Left lung (tissue), 4 donors: ENCODE measurements at regions not wholly inside any gene's neighbourhood (a gene's known extent, or its start where the extent isn't known, plus 50 kb on each side); places are given as distances from the start of the nearest gene placed in this dataset.
"Not testable (repeated sequence)": the region's sequence is repeated elsewhere in the genome, so short reads cannot be mapped to it uniquely, and the experiment has no call there.

ENCODE experiments used
- ATAC-seq: fragments of 200-7000 bp; cut with Tn5 transposase; one replicate; pipeline ENCODE4 v1.9.1; 2020; ENCODE audit warnings: moderate library complexity
- DNase-seq, 4 donors: peaks; one replicate each; pipeline ENCODE4 v3.0.0-alpha.2; 2013 to 2020
- H3K27ac ChIP-seq, 2 donors: fragments of 200-600 bp; sonication (generic) in 1 of 2; one replicate each; pipeline versions ENCODE4 v1.5.0 to v1.8.0; 2020 to 2021
- H3K27me3 ChIP-seq, 2 donors: fragments of 200-600 bp; sonication (generic) in 1 of 2; one replicate each; pipeline versions ENCODE4 v1.5.0 to v1.8.0; 2020 to 2021
- H3K36me3 ChIP-seq, 2 donors: fragments of 200-600 bp; sonication (generic) in 1 of 2; one replicate each; pipeline versions ENCODE4 v1.5.0 to v1.8.0; 2020 to 2021
- H3K4me1 ChIP-seq, 2 donors: fragments of 200-600 bp; one replicate each; pipeline ENCODE4 v1.8.0; 2021
- H3K4me3 ChIP-seq, 2 donors: fragments of 200-600 bp; sonication (generic) in 1 of 2; one replicate each; pipeline versions ENCODE4 v1.5.0 to v1.8.0; 2020 to 2021; ENCODE audit warnings: mild to moderate bottlenecking in 1 of 2
- H3K9me3 ChIP-seq, 2 donors: fragments of 200-600 bp; sonication (generic) in 1 of 2; one replicate each; pipeline versions ENCODE4 v1.5.0 to v1.8.0; 2020 to 2021
- CTCF ChIP-seq, 2 donors: fragments of 200-600 bp; sonication (generic) in 1 of 2; IDR thresholded peaks; one replicate each; pipeline versions ENCODE4 v1.5.0 to v1.8.0; 2021; ENCODE audit warnings: antibody characterized with exemption in 2 of 2
- intact Hi-C, 2 donors: fragments of 100-400 bp; cut with DNase I; formaldehyde crosslinking; loops; one replicate each; pipeline versions ENCODE4 v1.11.2 to v1.14.2; 2022
- donor health status: DM: no; HTN: yes; CAD: no.
- donor health status: DM: no; HTN: no; CAD: no.

- DNase-seq (peak in 1 of 4 donors; percentile 27), ATAC-seq (no peak)
- Histone ChIP-seq H3K4me1 (peaks cover 0 to 36% of the 10 kb centered on the region in 2 donors), H3K4me3 (no peak overlapping the region), H3K27me3 (no peaks in the 10 kb centered on the region), H3K36me3 (no peaks in the 10 kb centered on the region), H3K27ac (no peak overlapping the region), H3K9me3 (peaks cover 0 to 11% of the 10 kb centered on the region in 2 donors)
- intact Hi-C loops: loop anchor here in 1 of 2 donors (10.0 kb wide), 1 partner anchor 80 kb away; no protein-coding TSS in a partner anchor
- TF ChIP-seq CTCF (IDR thresholded peaks at IDR 0.05): no peak
These were observed 86.9 kb upstream of the C15orf39 start for GRCh38 chr15:75114796-75115195.

- ATAC-seq, H3K27me3 ChIP-seq, H3K36me3 ChIP-seq, H3K27ac ChIP-seq, DNase-seq, H3K4me3 ChIP-seq: not testable (repeated sequence)
- peaks cover 0 to 11% of the 10 kb centered on the region in 2 donors for H3K9me3 ChIP-seq
- peaks cover 0 to 29% of the 10 kb centered on the region in 2 donors for H3K4me1 ChIP-seq
- intact Hi-C loops: loop anchor here in 1 of 2 donors (10.0 kb wide), 1 partner anchor 79 kb away; no protein-coding TSS in a partner anchor
These were observed 86.2 kb upstream of the C15orf39 start for GRCh38 chr15:75115411-75115913.

- DNase-seq, H3K4me3 ChIP-seq, H3K27ac ChIP-seq, H3K27me3 ChIP-seq, ATAC-seq, H3K36me3 ChIP-seq: not testable (repeated sequence)
- Histone ChIP-seq H3K4me1 (peaks cover 0 to 23% of the 10 kb centered on the region in 2 donors), H3K9me3 (peaks cover 0 to 11% of the 10 kb centered on the region in 2 donors)
- intact Hi-C loops: loop anchor here in 1 of 2 donors (10.0 kb wide), 1 partner anchor 79 kb away; no protein-coding TSS in a partner anchor
These were observed 85.5 kb upstream of the C15orf39 start for GRCh38 chr15:75116143-75116542.

- no peaks in the 10 kb centered on the region for H3K27me3 ChIP-seq
- no peak overlapping the region for H3K4me3 ChIP-seq
- peaks cover 0 to 11% of the 10 kb centered on the region in 2 donors for H3K9me3 ChIP-seq
- no peak for ATAC-seq
- H3K36me3 ChIP-seq: no peaks in the 10 kb centered on the region
- intact Hi-C loops: loop anchor here in 1 of 2 donors (10.0 kb wide), 1 partner anchor 77 kb away; no protein-coding TSS in a partner anchor
- no peak for DNase-seq
- no peak overlapping the region for H3K27ac ChIP-seq
- TF ChIP-seq CTCF (IDR thresholded peaks at IDR 0.05): no peak
- peaks cover 0 to 4% of the 10 kb centered on the region in 2 donors for H3K4me1 ChIP-seq
These were observed 83.7 kb upstream of the C15orf39 start for GRCh38 chr15:75117993-75118392.

GRCh38 chr15:75119312-75119711 is 82.4 kb upstream of the C15orf39 start:
- H3K27me3 ChIP-seq, H3K27ac ChIP-seq, H3K9me3 ChIP-seq, H3K36me3 ChIP-seq, DNase-seq, H3K4me3 ChIP-seq: not testable (repeated sequence)
- ATAC-seq: peak; percentile 62
- H3K4me1 ChIP-seq: peaks cover 2 to 11% of the 10 kb centered on the region in 2 donors
- intact Hi-C loops: loop anchor here in 1 of 2 donors (10.0 kb wide), 1 partner anchor 75 kb away; no protein-coding TSS in a partner anchor

GRCh38 chr15:75121491-75121890 is 80.2 kb upstream of the C15orf39 start:
- H3K4me3 ChIP-seq: no peak overlapping the region
- H3K27ac ChIP-seq: no peak overlapping the region
- H3K27me3 ChIP-seq: no peaks in the 10 kb centered on the region
- DNase-seq (no peak), ATAC-seq (no peak)
- no peak for TF ChIP-seq CTCF (IDR thresholded peaks at IDR 0.05)
- no peaks in the 10 kb centered on the region for H3K36me3 ChIP-seq
- peaks cover 12 to 32% of the 10 kb centered on the region in 2 donors for H3K4me1 ChIP-seq
- H3K9me3 ChIP-seq: no peaks in the 10 kb centered on the region
- intact Hi-C loops: no loop called here

- intact Hi-C loops: no loop called here
- Histone ChIP-seq H3K9me3 (no peaks in the 10 kb centered on the region), H3K36me3 (no peaks in the 10 kb centered on the region), H3K27ac (no peak overlapping the region), H3K4me1 (peaks cover 12 to 38% of the 10 kb centered on the region in 2 donors), H3K4me3 (no peak overlapping the region), H3K27me3 (no peaks in the 10 kb centered on the region)
- no peak for ATAC-seq
- no peak for TF ChIP-seq CTCF (IDR thresholded peaks at IDR 0.05)
- peak in 1 of 4 donors; percentile 22 for DNase-seq
These were observed 78.3 kb upstream of the C15orf39 start for GRCh38 chr15:75123395-75123794.

- peak in 1 of 4 donors; percentile 26 for DNase-seq
- Histone ChIP-seq H3K4me1 (peaks cover 12 to 44% of the 10 kb centered on the region in 2 donors), H3K27ac (peak overlapping the region in 1 of 2 donors; percentile 82)
- intact Hi-C loops, H3K36me3 ChIP-seq, ATAC-seq, H3K9me3 ChIP-seq, H3K27me3 ChIP-seq, H3K4me3 ChIP-seq: not testable (repeated sequence)
These were observed 77.4 kb upstream of the C15orf39 start for GRCh38 chr15:75124278-75124677.
